ENCODE measurements at regions not wholly inside any gene's neighbourhood (a gene's known extent, or its start where the extent isn't known, plus 50 kb on each side); places are given as distances from the start of the nearest gene placed in this dataset.
"Not testable (repeated sequence)": the region's sequence is repeated elsewhere in the genome, so short reads cannot be mapped to it uniquely, and the experiment has no call there.

DNA sequence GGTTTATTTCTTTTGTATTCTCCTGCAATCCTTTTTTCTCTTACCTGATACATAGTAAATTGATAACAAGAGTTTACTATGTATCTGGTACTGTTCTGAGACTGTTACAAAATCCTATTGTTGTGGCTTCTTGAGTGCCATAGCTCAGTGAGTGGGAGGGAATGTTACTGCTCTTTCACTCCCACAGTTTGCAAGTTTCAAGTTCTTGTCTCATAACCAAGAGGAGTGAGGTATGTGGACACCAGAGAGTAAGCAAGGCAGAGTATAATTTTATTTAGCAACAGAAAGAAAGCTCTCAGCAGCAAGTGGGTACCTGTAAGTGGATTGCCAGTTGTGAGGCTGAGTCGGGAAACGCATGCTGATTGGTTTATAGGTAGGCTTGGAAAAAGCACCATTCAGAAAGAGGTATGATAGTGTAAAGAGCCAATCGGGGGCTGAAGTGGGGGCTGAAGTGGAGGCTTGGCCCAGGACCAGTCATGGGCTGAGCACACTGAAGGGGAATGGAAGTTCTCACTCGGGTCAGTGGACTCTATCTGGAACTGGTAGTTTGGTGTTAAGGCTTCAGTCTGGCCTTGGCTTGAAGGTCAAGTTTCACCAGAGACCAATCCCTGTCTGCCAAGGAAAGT lies 850.8 kb downstream of the TMTC2 start:
- DNase-seq (ENCODE audit: insufficient read length, low spot score) (no peak), FAIRE-seq (no peak)

DNA sequence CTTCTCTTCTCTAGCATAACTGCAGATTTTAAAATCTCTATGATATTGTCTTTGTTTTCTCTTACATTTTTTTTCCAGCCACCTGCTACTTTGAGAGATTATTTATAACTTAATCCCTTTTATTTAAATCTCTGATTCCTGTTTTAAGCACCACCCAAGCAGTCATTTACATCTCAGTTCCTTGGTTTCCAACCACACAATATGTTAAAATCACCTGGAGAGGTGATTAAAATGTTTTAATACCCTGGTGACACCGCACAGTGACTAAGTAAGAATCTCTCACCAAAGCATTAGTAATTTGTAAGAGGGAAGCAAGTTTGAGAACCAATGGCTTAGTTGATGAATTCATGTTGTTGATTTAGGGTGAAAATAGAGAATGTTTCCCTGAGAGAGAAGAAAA lies 849.8 kb downstream of the TMTC2 start:
- FAIRE-seq, result no peak
- no peak for DNase-seq (ENCODE audit: insufficient read length, low spot score)

GRCh38 chr12:83528571-83528970 lies 841.9 kb downstream of the TMTC2 start:
- FAIRE-seq (no peak), DNase-seq (ENCODE audit: insufficient read length, low spot score) (no peak)

DNA sequence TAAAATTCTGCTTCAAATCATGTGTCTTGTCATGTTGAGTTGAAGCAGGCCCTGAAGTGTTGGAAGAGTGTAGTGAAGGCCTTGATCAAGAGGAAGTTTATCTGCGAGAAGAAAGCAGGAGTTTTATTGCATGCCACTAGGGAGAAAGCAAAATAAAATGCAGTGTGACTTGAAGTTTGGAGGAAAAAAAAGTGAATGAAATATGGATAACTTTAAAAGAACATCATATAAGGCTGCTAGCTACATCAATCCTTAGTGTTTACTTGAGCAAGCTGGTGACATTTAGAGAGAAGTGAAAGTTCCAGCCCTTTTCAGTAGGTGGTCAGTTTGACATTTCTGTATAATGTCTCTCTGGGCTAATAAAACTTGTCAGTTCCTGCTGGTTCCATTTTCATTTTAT lies 841.1 kb downstream of the TMTC2 start:
- DNase-seq (ENCODE audit: insufficient read length, low spot score), result no peak
- FAIRE-seq, result no peak

- DNase-seq (ENCODE audit: insufficient read length, low spot score), result no peak
- no peak for FAIRE-seq
Observed at GRCh38 chr12:83515306-83516026, 828.8 kb downstream of the TMTC2 start.

DNA sequence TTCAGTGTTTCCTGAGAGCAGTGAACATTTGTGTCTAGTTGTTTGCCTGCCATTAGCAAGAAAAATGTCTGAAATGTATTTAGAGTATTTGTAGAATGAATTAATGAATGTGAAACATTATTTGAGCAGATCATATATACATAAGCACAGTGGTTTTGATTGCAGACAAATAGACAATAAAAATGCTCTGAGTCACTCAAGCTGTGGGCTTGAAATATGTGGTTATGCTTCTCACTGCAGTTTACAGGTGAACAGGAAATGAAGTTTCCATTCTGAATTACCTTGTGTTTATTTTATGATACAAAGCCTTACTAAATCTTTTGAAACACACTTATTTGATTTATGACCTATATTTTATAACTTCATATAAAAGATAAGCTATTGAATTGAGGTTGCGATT lies 827.7 kb downstream of the TMTC2 start:
- no peak for FAIRE-seq
- DNase-seq (ENCODE audit: insufficient read length, low spot score), result no peak

GRCh38 chr12:83506841-83507240 lies 820.1 kb downstream of the TMTC2 start:
- no peak for FAIRE-seq
- DNase-seq (ENCODE audit: insufficient read length, low spot score), result no peak

GRCh38 chr12:83505586-83505985 lies 818.9 kb downstream of the TMTC2 start:
- FAIRE-seq, result no peak
- no peak for DNase-seq (ENCODE audit: insufficient read length, low spot score)

DNA sequence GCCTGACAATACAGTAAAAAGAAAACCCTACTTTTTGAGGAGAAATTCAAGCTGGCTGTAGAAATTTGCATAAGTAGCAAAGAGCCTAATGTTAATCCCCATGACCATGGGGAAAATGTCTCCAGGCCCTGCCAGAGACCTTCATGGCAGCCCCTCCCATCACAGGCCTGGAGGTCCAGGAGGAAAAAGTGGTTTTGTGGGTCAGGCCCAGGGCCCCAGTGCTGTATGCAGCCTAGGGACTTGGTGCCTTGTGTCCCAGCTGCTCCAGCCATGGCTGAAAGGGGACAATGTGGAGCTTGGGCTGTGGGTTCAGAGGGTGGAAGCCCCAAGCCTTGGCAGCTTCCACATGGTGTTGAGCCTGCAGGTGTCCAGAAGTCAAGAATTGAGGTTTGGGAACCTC lies 813.2 kb downstream of the TMTC2 start:
- not testable (repeated sequence) for DNase-seq (ENCODE audit: insufficient read length, low spot score); FAIRE-seq

GRCh38 chr12:83477696-83478095 lies 791.0 kb downstream of the TMTC2 start:
- FAIRE-seq, result no peak
- no peak for DNase-seq (ENCODE audit: insufficient read length, low spot score)

DNA sequence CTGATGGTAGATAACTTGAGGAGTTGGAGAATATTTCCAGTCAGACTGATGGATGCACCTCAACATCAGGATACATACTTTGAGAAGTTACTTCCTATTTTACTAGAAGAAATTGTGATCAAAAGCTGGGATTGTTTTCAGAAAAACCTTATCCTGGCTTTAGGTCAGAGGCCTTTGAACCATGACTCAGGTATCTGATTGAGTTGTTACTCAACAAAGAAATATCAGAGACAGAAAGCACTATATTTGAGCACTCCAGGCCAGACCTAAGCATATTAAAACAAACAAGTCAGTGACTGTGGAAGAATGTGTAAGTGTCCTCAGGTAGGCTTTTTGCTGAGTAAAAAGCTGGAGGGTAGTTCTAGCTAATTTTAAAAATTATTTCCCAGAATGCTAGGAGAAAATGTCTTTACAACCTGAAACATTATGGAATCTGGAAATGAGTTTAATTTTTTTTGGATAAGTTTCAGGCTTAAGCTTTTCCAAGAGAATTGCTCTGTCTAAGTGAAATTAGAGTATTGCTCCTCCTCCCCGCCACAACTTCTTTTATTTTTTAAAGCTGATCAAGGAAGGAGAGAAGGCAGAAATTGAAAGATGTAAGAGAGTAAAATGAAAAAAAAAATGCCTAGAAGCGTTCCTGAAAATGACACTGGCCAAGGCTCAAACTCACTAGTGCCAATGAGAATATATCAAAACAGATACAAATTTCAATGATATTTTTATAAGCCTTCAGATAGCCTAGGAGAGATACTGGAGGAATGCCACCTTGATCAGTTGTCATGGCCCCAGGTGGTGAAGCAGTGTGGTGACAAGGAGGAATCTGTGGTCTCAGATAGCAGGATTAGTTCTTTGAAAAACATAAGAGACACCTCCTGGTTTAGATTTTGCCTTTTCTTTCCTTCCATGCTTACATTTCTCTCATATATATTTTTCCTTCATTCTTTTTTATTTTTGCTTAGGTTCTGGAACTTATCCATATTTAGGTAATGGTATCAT lies 790.3 kb downstream of the TMTC2 start:
- DNase-seq (ENCODE audit: insufficient read length, low spot score) (no peak), FAIRE-seq (no peak)

DNA sequence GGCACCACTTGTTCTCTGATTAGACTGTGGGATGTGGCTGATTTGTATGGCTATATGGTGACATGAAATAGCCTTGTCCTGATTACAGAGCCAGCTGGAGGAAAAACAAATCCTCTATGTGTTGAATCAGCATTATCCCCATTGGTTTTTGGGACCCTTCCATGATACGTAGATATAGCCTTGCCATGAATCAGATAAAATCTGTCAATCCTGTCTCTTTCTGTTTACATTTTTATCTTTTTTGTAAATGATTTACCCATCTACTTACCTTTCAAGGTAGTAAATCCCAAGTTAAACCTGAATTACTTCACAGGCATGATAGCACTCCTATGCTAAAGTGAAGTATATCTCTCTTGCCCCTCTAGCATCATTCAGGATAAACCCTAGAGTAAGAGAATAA lies 789.3 kb downstream of the TMTC2 start:
- FAIRE-seq, result no peak

GRCh38 chr12:83474369-83474768 lies 787.7 kb downstream of the TMTC2 start:
- DNase-seq (ENCODE audit: insufficient read length, low spot score) (no peak), FAIRE-seq (no peak)

More for the DNA sequence above, 789.3 kb downstream of the TMTC2 start:
- DNase-seq (ENCODE audit: insufficient read length, low spot score), result no peak

- FAIRE-seq, result no peak
- DNase-seq (ENCODE audit: insufficient read length, low spot score), result no peak
Observed at GRCh38 chr12:83473408-83474095, 786.8 kb downstream of the TMTC2 start.

GRCh38 chr12:83472772-83473171 lies 786.1 kb downstream of the TMTC2 start:
- DNase-seq (ENCODE audit: insufficient read length, low spot score) (no peak), FAIRE-seq (no peak)

DNA sequence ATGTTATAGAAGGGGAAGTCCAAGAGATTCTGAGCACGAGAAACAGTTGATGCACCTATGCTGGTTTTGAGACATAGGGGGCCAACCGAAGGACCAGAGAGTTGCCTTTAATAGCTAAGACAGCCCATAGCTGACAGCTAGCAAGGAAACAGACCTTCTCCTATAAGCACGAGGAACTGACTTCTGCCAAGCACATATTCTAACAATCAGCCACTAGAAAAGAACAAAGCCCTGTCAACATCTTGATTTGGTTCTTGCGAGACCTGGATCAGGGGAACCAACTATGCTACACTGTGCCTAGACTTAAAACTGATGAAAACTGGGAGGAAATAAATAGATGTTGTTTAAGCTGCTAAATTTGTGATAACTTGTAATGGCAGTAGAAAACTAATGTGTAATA lies 785.6 kb downstream of the TMTC2 start:
- FAIRE-seq (no peak), DNase-seq (ENCODE audit: insufficient read length, low spot score) (no peak)

- FAIRE-seq (no peak), DNase-seq (ENCODE audit: insufficient read length, low spot score) (no peak)
Observed at GRCh38 chr12:83471341-83471740, 784.6 kb downstream of the TMTC2 start.

DNA sequence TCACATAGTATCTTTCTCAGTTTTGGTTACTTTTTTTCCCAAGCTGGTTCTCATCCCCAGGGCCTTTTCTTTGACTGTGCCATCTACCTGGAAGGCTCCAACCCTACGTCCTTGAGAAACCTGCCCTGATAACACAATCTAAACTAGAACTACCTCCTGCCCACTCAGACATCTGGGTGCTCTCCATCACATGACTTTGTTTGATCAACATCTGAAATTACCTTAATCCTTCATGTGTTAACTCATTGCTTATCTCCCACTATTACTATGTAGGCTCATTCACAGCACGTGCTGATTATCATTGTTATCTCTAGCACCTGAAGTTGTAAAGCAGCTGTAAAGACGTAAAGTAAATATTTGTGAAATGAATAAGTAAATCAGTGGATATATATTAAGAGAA lies 784.0 kb downstream of the TMTC2 start:
- FAIRE-seq (no peak), DNase-seq (ENCODE audit: insufficient read length, low spot score) (no peak)

DNA sequence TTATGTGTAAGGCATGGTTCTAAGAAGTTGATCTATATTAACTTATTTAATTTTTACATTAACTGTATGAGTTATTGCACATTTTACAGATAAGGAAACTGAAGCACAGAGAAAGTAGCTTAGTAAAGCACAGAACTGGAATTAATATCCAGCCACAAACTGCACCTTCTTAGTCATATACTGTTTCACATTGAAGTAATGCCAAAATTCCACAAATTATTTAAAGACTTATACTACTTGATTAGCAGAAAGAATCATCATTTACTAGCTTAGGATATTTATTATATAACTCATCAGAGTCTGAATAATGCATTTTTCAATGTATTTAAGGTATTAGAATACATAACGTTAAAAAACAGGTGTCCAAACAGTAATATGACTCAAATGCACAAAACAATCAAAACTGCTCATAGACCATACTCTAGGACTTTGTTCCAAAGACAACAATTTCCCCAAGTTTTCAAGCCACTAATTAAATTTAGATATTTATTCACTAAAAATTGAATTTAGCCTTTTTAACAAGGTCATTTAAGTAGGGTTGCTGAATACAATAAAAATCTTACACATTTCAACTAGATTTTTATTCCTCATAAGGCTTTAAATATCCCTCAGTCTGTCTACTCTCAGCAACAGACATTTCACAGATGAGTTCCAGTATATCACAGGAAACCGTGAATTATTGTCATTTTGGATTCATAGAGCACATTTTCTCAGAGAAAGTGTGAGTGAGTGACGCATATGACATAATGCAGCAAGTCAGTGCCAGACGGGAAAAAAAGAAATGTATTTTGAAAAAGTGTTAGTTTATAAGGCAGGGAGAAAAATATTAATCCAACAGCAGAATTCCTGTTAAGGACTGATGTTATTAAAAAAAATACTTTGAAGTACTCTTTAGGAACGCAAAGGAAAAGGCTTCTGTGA lies 782.5 kb downstream of the TMTC2 start:
- FAIRE-seq, result no peak
- no peak for DNase-seq (ENCODE audit: insufficient read length, low spot score)

DNA sequence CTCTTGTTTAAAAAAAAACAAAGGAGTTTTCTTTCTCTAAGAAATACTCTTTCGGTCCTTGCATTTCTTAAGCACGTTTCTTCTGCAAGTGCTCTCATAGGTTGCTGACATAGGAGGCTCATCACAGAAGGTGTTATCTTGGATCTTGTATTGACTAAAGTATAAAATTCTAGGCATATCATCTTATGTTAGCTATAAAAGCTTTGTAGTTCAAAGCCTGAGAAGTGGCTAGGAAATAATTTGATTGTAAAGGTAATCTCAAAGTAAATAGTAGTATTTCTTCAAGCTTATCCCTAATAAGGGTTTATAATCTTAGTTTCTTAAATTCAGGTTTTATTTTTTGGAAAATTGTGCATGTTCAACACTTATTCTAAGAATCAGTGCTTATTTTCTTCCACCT lies 778.9 kb downstream of the TMTC2 start:
- FAIRE-seq (no peak), DNase-seq (ENCODE audit: insufficient read length, low spot score) (no peak)
